BJ (cell line): ENCODE measurements at regions not wholly inside any gene's neighbourhood (a gene's known extent, or its start where the extent isn't known, plus 50 kb on each side); places are given as distances from the start of the nearest gene placed in this dataset.

ENCODE experiments used
- CTCF ChIA-PET: fragments of 350-600 bp; formaldehyde crosslinking; extraction: SDS; loops from one replicate; lab custom pipeline; 2021; ENCODE audit warnings: antibody characterized with exemption, inconsistent platforms; lab: Yijun Ruan, JAX
- POLR2A ChIA-PET: fragments of 300-600 bp; sonication (Branson Sonifier 250); formaldehyde crosslinking; extraction: SDS; loops from one replicate; lab custom pipeline; 2021; ENCODE audit warnings: antibody characterized with exemption; lab: Charles Lee
- DNase-seq: peaks from one replicate; pipeline ENCODE4 v3.0.0-alpha.2; 2011; ENCODE audit warnings: low read depth
- H3K27me3 ChIP-seq: 2 replicates; pipeline ENCODE4 v1.6.0; 2011; ENCODE audit warnings: low read length; ENCODE audit not compliant: control insufficient read depth, insufficient read depth
- H3K36me3 ChIP-seq: 2 replicates; pipeline ENCODE4 v1.5.1; 2011; ENCODE audit warnings: low read length; ENCODE audit not compliant: control insufficient read depth, insufficient read depth
- H3K4me3 ChIP-seq: 2 replicates; pipeline ENCODE4 v1.5.1; 2011; ENCODE audit warnings: low read depth, mild to moderate bottlenecking, control low read depth, low read length
- TF ChIP-seq, protein P1 (sequence below): IDR thresholded peaks from 2 replicates; pipeline ENCODE4 v1.5.1; 2011; ENCODE audit warnings: low read depth, mild to moderate bottlenecking, control low read depth, inconsistent platforms, low read length, moderate library complexity; ENCODE audit not compliant: insufficient read depth

DNA sequence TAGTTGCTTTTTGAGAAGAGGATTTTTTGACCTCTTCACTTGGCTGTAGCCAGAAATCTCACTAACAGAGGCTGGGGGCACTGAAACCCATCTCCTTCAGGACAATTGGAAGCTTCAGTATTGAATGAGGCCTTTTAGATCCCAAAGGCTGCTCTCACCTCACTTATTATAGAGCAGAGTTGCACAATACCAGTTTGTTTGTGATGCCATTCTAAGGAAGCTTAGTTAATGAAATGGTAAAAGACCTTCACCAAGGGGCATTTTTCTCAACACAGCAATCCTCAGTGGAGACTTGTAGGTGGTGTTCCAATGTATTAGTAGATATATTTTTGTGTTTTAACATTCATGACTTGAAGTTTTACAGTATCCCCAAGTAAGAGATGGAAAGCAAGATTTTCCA is 71.0 kb upstream of the RFX8 start:
- Histone ChIP-seq H3K4me3 (no peak overlapping the region), H3K36me3 (no peaks in the 10 kb centered on the region), H3K27me3 (no peaks in the 10 kb centered on the region)
- ChIA-PET POLR2A (no interaction called here), CTCF (no interaction called here)
- TF ChIP-seq, protein P1, sequence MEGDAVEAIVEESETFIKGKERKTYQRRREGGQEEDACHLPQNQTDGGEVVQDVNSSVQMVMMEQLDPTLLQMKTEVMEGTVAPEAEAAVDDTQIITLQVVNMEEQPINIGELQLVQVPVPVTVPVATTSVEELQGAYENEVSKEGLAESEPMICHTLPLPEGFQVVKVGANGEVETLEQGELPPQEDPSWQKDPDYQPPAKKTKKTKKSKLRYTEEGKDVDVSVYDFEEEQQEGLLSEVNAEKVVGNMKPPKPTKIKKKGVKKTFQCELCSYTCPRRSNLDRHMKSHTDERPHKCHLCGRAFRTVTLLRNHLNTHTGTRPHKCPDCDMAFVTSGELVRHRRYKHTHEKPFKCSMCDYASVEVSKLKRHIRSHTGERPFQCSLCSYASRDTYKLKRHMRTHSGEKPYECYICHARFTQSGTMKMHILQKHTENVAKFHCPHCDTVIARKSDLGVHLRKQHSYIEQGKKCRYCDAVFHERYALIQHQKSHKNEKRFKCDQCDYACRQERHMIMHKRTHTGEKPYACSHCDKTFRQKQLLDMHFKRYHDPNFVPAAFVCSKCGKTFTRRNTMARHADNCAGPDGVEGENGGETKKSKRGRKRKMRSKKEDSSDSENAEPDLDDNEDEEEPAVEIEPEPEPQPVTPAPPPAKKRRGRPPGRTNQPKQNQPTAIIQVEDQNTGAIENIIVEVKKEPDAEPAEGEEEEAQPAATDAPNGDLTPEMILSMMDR = no peak
- DNase-seq = no peak

DNA sequence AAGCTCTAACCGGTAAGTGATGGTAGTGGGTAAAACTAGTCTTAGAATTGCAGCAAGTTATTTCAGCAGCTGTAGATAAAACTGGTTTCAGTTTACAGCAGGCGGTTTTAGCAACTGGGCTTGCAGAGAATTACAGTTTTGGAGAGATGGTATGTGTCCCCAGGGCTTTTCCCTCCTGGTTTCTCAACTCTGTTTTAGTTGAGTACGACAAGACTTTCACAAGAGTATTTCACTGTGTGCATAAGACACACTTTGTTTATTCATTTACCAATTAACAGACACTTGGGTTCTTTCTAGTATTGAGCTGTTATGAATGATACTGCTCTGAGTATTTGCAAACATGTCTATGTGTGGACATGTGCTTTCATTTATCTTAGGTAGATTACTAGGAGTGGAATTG is 65.6 kb upstream of the RFX8 start:
- ChIA-PET CTCF (interaction anchor here (1.0 kb wide), 1 partner anchor 74 kb away, joined by 3 read pairs; no protein-coding TSS in a partner anchor), POLR2A (no interaction called here)
- TF ChIP-seq, protein P1 = no peak
- no peak overlapping the region for H3K4me3 ChIP-seq
- no peaks in the 10 kb centered on the region for H3K36me3 ChIP-seq
- no peaks in the 10 kb centered on the region for H3K27me3 ChIP-seq
- DNase-seq = peak; percentile 33

DNA sequence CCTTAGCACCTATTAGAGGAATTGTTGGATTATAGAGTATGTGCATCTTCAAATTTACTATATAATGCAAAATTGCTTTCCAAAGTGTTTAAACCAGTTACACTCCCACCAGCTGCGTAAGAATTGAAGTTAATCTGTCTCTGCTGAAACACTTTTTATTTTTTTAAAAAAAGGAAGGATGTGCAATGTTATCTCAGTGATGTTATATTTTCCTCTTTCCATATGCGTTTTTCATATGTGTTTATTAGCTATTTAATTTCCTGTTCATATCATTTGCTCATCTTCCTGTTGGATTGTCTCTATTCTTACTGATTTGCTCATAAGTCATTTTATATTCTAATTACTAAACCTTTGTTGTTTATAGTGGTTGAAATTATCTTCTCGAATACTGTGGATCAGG is 63.2 kb upstream of the RFX8 start:
- ChIA-PET POLR2A (no interaction called here), CTCF (no interaction called here)
- Histone ChIP-seq H3K36me3 (no peaks in the 10 kb centered on the region), H3K4me3 (no peak overlapping the region), H3K27me3 (no peaks in the 10 kb centered on the region)
- TF ChIP-seq, protein P1 = no peak
- DNase-seq = no peak

DNA sequence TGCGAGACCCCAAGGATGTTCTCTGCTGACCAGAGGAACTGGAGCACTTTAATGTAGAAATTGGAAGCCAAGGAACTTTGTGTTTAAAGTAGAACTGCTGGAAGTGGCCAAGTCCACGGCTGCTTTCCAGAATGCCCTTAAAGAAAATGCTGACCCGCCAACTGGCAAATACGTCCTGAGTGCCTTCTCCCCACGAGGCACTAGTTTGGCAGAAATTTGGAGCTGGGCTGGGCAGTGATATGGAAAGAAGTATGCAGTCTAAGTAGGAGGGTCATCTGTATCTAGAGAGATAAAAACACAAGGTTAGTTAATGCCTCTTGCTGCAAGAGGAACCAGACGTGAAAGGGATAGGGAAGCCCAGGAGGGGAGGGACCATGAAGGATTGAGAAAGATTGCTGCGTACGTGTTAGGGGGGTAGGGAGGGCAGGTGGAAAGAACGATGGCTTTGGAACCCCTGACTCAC is 59.3 kb upstream of the RFX8 start:
- no peaks in the 10 kb centered on the region for H3K27me3 ChIP-seq
- H3K4me3 ChIP-seq = no peak overlapping the region
- POLR2A ChIA-PET = no interaction called here
- no peak for DNase-seq
- CTCF ChIA-PET = interaction anchor here (1.1 kb wide), 1 partner anchor 10 kb away, joined by 3 read pairs; no protein-coding TSS in a partner anchor
- TF ChIP-seq, protein P1 = no peak
- no peaks in the 10 kb centered on the region for H3K36me3 ChIP-seq

DNA sequence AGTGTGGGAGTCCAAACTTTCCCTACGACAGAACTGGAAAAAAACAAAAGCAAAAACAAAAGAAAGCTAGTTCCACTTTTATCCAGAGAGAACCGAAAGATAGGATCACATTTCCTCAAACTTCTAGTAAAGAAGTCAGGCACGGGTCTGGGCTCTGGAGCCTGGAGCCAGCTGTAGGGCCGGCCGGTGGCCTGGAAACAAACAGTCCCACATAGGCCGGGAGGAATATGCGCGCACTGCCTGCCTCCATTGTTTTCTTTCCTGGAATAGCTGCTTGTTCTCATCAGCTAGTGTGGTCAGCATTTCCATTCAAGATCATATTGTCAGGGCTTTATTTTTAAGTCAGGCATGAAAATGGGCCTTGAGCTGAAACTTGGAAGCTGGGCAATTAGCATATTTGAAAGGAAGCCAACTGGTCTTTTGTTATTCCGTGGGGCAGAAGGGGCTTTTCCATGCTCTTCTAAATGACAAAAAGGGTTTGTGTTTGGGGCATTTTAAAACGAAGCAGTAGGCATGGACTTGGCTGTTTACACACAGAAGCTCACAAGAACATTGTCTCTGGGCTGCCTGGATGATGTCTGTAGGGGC is 58.7 kb upstream of the RFX8 start:
- POLR2A ChIA-PET = no interaction called here
- no peaks in the 10 kb centered on the region for H3K27me3 ChIP-seq
- no peak for DNase-seq

More for the DNA sequence above, 58.7 kb upstream of the RFX8 start:
- H3K4me3 ChIP-seq = no peak overlapping the region
- CTCF ChIA-PET = interaction anchor here (1.1 kb wide), 1 partner anchor 10 kb away, joined by 3 read pairs; no protein-coding TSS in a partner anchor
- no peaks in the 10 kb centered on the region for H3K36me3 ChIP-seq
- TF ChIP-seq, protein P1 = no peak
